ENCODE measurements at regions not wholly inside any gene's neighbourhood (a gene's known extent, or its start where the extent isn't known, plus 50 kb on each side); places are given as distances from the start of the nearest gene placed in this dataset.

DNA sequence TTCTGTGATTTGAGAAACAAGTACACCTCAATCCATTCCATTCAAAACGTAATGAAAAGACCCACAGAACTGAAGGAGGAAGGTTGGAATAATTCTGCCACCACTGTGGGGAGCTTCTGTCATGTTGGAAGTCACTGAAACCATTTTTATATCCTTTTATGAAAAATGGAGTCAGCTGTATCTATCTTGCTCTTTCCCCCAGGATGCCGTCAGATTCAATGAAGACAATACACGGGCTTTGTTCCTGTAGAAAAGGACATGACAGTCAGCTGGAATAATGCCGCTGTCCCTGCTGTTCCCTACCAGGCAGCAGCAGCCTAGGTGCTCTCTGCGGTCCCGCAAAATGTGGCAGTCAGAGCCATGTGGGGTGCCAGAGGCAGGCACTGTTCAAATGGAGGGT, 52.5 kb upstream of the APCDD1 start:
- no peak for DNase-seq

DNA sequence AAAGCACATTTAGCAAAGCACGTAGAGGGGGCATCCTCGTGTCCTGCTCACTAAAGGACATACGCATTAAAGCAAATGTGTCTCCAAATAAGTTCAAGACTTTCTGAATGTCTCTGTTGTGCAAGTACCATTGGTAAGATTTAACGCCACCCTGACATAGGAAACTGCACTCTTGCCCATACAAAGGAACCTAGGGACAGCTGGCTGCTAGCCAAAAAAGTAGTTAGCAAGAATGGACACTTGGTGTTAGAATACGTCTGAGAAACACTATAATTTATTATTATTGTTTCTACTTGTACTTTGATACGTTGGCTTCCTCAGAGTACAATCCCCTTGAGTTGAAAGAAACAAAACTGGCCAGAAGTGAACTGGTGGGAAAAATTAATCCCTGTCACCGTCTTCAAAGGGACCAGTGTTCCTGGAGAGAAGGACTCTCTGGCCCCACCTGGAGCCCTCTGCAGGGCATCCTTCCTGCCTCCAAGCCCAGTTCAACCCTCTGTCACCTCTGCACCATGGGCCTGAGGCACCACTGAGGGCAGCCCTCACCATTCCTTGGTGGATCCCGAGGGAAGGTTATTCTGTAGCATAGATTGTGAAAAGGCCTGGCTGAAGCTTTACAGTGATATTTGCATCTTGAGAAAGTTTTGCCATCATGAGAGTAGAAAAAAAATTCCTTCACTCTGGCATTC, 51.4 kb upstream of the APCDD1 start:
- no peak for DNase-seq

DNA sequence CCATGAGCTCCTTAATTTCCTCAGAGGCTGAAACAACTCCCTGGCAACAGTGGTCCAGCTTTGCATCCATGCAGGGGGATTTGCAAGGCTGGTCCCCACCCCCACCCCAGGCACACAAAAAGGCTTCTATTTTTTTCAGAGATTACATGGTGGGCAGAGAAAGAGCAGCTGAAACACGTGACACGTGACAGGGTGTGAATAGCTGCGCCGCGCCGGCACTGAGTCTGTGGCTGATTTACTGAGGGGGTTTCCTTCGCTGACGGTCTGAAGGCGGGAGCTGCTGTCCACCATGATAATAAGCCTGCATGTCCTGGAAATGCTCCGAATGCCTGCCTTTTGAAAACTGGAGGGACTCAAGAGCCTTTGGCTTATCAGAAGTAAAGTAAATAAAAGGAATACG, 50.7 kb upstream of the APCDD1 start:
- no peak for DNase-seq

GRCh38 chr18:10404168-10404567, 50.3 kb upstream of the APCDD1 start:
- no peak for DNase-seq

All from SW 1271 (cell line).